ENCODE measurements at regions not wholly inside any gene's neighbourhood (a gene's known extent, or its start where the extent isn't known, plus 50 kb on each side); places are given as distances from the start of the nearest gene placed in this dataset.

GRCh38 chr18:55786651-55787272 is 198.8 kb upstream of the TCF4 start:
- Histone ChIP-seq H3K79me2 (ENCODE audit: control insufficient read depth, insufficient read depth, low read length) (no peaks in the 10 kb centered on the region), H3K4me2 (ENCODE audit: control insufficient read depth, insufficient read depth) (no peak overlapping the region), H3K4me1 (ENCODE audit: control insufficient read depth, insufficient read depth, low read length) (no peaks in the 10 kb centered on the region), H3K9me3 (replicated peaks; ENCODE audit: control insufficient read depth, insufficient read depth, low read length) (no peaks in the 10 kb centered on the region), H4K20me1 (ENCODE audit: control insufficient read depth, insufficient read depth) (no peaks in the 10 kb centered on the region), H3K27me3 (replicated peaks in 1 of 2; ENCODE audit: control insufficient read depth in 2 of 2, insufficient read depth in 2 of 2, low read length in 1 of 2) (no peaks in the 10 kb centered on the region), H3K27ac (ENCODE audit: control insufficient read depth, insufficient read depth) (no peak overlapping the region), H2AFZ (ENCODE audit: control insufficient read depth, low read depth, low read length) (no peak overlapping the region), H3K36me3 (ENCODE audit: control insufficient read depth in 2 of 2, insufficient read depth in 2 of 2, low read length in 1 of 2) (no peaks in the 10 kb centered on the region), H3K9ac (ENCODE audit: control insufficient read depth, insufficient read depth, low read length) (no peak overlapping the region), H3K4me3 (no peak overlapping the region)
- DNase-seq (ENCODE audit: low read depth, low spot score), result no peak
- no peak for FAIRE-seq
- TF ChIP-seq HCFC1 (IDR thresholded peaks at IDR 0.05; ENCODE audit: low read length) (no peak), USF2 (IDR thresholded peaks at IDR 0.05; ENCODE audit: borderline replicate concordance, low read depth, low read length) (no peak), MEF2B (IDR thresholded peaks at IDR 0.05; ENCODE audit: partially characterized antibody, poor library complexity, severe bottlenecking) (no peak), ETV6 (conservative IDR thresholded peaks at IDR 0.05 in 1 of 2, IDR thresholded peaks at IDR 0.05 in 1 of 2; ENCODE audit: borderline replicate concordance in 1 of 2, low read depth in 1 of 2) (no peak), NFIC (IDR thresholded peaks at IDR 0.05; ENCODE audit: low read depth, low read length) (no peak), CBFB (IDR thresholded peaks at IDR 0.05; ENCODE audit: low read depth) (no peak), MTA3 (IDR thresholded peaks at IDR 0.05; ENCODE audit: borderline replicate concordance, low read length) (no peak), BHLHE40 (IDR thresholded peaks at IDR 0.05; ENCODE audit: borderline replicate concordance in 1 of 2, low read depth in 2 of 2, low read length in 1 of 2) (no peak), SMC3 (IDR thresholded peaks at IDR 0.05; ENCODE audit: borderline replicate concordance, low read length) (no peak), RFX5 (IDR thresholded peaks at IDR 0.05; ENCODE audit: low read depth, low read length) (no peak)
- ChIA-PET RAD21 (ENCODE audit: unreplicated experiment) (no interaction called here), CTCF (no interaction called here), POLR2A (interaction anchor here (0.6 kb wide), 1 partner anchor 436 kb away, joined by 3 read pairs; no protein-coding TSS in a partner anchor), SMC1A (ENCODE audit: uncharacterized antibody, unreplicated experiment) (no interaction called here)
- no TSS peak for BruUV-seq (replicated peaks)
- ATAC-seq, result no peak
- in situ Hi-C loops (cut with MboI), result no loop called here
- 0% methylated on average over 2 of the region's 2 CpGs for WGBS (ENCODE audit: insufficient coverage, insufficient replicate concordance, low lambda C conversion rate, missing lambda C conversion rate)
- intact Hi-C loops (cut with micrococcal nuclease; ENCODE audit: unreplicated experiment), result no loop called here
